Suprapubic skin (tissue), 4 donors: ENCODE measurements at regions not wholly inside any gene's neighbourhood (a gene's known extent, or its start where the extent isn't known, plus 50 kb on each side); places are given as distances from the start of the nearest gene placed in this dataset.

Experiments
- CTCF ChIP-seq, 2 donors: fragments of 200-600 bp in 1 of 2; fragments of 450-650 bp in 1 of 2; sonication (generic) in 1 of 2; IDR thresholded peaks; one replicate each; pipeline ENCODE4 v1.5.1; 2016 to 2019; ENCODE audit warnings: antibody characterized with exemption in 2 of 2, mild to moderate bottlenecking in 1 of 2, moderate library complexity in 1 of 2
- EP300 ChIP-seq: sonication (generic); formaldehyde crosslinking; IDR thresholded peaks from one replicate; pipeline ENCODE4 v1.6.1; 2017; ENCODE audit warnings: antibody characterized with exemption
- POLR2A ChIP-seq, 2 donors: fragments of 450-650 bp; IDR thresholded peaks; one replicate each; pipeline ENCODE4 v1.6.1; 2017; ENCODE audit warnings: antibody characterized with exemption in 2 of 2, mild to moderate bottlenecking in 2 of 2, moderate library complexity in 2 of 2
- POLR2AphosphoS5 ChIP-seq, 3 donors: sonication (generic); formaldehyde crosslinking; IDR thresholded peaks; one replicate each; pipeline ENCODE4 v1.6.1; 2017; ENCODE audit warnings: antibody characterized with exemption in 3 of 3

- TF ChIP-seq EP300 (no peak), CTCF (IDR thresholded peaks at IDR 0.05) (no peak), POLR2A (IDR thresholded peaks at IDR 0.05) (no peak), POLR2AphosphoS5 (IDR thresholded peaks at IDR 0.05) (no peak)
Observed at GRCh38 chr21:24832961-24833360, 774.3 kb downstream of the MRPL39 start.
